Jurkat, Clone E6-1 (cell line): ENCODE measurements at regions not wholly inside any gene's neighbourhood (a gene's known extent, or its start where the extent isn't known, plus 50 kb on each side); places are given as distances from the start of the nearest gene placed in this dataset.
"Not testable (repeated sequence)": the region's sequence is repeated elsewhere in the genome, so short reads cannot be mapped to it uniquely, and the experiment has no call there.

Experiments
- DNase-seq: peaks from one replicate; pipeline ENCODE4 v3.0.0-alpha.2; 2011; ENCODE audit warnings: low read depth, low spot score
- H3K4me3 ChIP-seq: 2 replicates; pipeline ENCODE4 v1.5.1; 2011; ENCODE audit warnings: mild to moderate bottlenecking, low read length, control low read depth, moderate library complexity

GRCh38 chr1:30589083-30589482 lies 134.3 kb downstream of the MATN1 start:
- no peak overlapping the region for H3K4me3 ChIP-seq
- DNase-seq, result no peak

- H3K4me3 ChIP-seq, result no peak overlapping the region
- DNase-seq, result no peak
Measured at GRCh38 chr1:30588311-30589073, 134.9 kb downstream of the MATN1 start.

DNA sequence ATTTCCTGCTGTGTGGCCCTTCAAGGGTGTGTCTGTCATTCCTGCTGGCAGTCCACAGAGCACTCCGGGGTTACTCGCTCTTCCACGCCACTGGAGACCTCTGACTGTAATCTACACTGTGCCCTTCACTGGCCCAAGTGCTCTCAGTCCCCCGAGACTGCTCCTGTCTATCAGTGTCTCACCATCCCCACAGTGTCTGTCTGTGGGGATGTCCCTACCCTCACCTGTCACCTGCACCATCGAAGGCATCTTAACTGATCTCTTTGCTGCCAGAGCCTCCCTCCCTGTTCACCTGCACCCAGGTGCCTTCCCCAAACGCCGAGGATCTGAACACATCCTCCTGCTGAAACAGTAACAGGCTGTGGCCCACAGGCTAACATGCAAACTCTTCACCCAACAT lies 136.7 kb downstream of the MATN1 start:
- no peak for DNase-seq
- no peak overlapping the region for H3K4me3 ChIP-seq

DNA sequence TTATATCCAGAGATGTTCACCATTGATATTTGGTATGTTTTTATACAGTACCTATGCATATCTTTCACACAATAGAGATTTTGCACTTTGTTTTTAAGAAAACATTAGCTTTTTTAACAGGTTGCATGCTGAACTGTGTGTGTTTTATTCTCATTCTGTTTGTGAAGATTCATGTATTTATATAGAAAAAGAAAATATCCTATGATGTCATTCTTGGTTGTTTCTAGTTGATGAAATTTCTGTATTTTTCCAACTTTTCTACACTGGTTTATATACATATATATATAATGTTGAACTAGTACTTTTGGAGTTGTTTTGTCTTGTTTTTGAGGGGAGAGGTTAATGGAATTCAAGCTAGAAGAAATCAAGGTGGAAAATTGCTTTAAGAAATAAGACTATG lies 143.8 kb downstream of the MATN1 start:
- no peak for DNase-seq
- no peak overlapping the region for H3K4me3 ChIP-seq

GRCh38 chr1:30575066-30575465 lies 148.3 kb downstream of the MATN1 start:
- no peak overlapping the region for H3K4me3 ChIP-seq
- DNase-seq, result no peak

DNA sequence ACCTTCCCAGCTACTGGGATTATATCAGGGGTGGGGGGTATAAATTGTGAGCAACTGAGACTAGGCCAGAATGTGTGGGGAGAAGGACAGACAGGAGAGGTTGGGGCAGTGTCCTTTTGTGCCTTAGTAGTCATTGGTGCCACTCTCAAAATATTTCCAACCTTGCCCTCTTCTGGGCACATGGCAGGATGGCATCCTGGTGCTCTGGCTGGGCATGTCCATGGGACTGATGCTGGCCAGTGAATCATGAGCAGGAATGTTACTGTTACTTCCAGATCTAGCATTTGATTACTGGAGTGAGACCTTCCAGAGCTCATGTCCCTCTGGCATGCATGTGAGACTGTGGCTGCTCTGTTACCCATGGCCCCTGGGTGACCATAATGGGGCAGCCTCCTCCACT lies 151.2 kb downstream of the MATN1 start:
- no peak for DNase-seq
- no peak overlapping the region for H3K4me3 ChIP-seq

DNA sequence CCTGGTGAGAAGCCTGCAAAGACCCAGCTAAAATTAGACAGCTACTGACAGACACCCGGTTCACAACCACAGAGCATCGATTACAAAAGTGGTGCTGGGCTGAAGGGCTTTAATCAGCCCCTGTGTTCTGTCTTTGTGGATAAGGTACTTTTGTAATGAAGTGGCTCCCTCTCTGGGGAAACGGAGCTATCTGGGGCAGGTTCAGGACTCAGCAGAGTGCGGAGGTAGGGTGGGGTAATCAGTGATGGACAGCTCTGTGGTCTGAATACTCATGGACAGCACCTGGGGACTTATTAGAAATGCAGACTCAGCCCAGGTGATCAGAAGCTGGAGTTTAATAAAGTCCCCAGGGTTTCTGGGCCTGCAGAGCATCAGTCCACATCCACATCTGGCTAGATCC lies 152.0 kb downstream of the MATN1 start:
- no peak for DNase-seq
- H3K4me3 ChIP-seq, result no peak overlapping the region

DNA sequence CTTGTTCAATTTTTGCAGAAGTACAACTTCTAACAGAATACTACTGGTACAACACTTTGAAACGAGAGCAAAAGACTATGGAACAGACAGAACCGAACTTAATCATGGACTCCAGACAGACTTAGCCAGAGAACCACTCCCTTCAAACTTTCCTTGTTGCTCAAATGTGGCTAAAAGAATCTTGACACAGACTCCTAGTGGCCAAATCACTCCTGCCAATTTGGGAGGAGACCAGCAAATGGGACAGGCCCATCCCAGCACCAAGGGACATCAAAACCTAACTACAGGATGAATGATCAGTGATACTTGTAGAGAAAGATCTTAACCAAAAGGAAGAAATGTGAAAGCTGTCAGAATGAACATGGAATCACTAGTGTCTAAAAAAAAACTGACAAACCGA lies 154.0 kb downstream of the MATN1 start:
- H3K4me3 ChIP-seq, result no peak overlapping the region
- DNase-seq, result no peak

- no peak for DNase-seq
- H3K4me3 ChIP-seq, result no peak overlapping the region
Measured at GRCh38 chr1:30562559-30562958, 160.8 kb downstream of the MATN1 start.

DNA sequence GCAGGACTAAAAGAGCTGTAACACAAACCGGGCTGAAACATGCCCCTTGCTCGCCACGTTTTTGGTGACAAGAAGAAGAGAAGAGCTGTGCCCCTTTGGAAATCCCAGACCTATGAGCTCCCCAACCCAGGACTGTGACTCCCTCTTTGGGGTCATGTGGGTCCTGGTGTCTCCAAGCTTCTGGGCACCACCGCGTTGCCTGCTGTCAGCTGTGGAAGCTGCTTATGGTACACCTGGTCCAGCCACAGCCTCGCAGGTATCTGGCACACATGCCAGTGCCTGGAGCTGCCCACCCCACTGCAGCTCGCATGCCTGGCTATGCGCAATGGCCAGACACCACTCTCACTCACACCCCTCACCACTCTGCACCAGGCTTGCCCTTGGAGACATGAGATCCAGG lies 171.8 kb downstream of the MATN1 start:
- H3K4me3 ChIP-seq, result no peak overlapping the region
- no peak for DNase-seq

- H3K4me3 ChIP-seq, result no peak overlapping the region
Measured at GRCh38 chr1:30550365-30551220, 172.8 kb downstream of the MATN1 start.

DNA sequence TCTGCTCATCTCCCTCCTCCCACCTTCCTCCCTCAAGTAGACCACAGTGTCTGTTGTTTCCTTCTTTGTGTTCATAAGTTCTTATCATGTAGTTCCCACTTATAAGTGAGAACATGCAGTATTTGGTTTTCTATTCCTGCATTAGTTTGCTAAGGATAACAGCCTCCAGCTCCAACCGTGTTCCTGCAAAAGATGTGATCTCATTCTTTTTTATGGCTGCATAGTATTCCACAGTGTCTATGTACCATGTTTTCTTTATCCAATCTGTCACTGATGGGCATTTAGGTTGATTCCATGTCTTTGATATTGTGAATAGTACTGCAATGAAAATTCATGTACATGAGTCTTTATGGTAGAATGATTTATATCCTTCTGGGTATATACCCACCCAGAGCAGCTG lies 173.5 kb downstream of the MATN1 start:
- H3K4me3 ChIP-seq, DNase-seq: not testable (repeated sequence)

More at GRCh38 chr1:30550365-30551220, 172.8 kb downstream of the MATN1 start:
- no peak for DNase-seq

- H3K4me3 ChIP-seq, result no peak overlapping the region
- no peak for DNase-seq
Measured at GRCh38 chr1:30548294-30548693, 175.1 kb downstream of the MATN1 start.

DNA sequence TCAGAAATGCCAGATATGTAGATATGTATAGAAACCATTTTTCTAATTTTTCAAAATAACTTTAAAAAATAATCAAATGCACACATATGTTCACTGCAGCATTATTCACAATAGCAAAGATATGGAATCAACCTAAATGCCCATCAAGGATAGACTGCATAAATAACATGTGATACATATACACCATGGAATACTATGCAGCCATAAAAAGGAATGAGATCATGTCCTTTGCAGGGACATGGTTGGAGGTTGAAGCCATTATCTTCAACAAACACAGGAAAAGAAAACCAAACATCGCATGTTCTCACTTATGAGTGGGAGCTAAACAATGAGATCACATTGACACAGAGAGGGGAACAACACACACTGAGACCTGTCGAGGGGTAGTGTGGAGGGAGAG lies 176.1 kb downstream of the MATN1 start:
- DNase-seq, result not testable (repeated sequence)

GRCh38 chr1:30545365-30545764 lies 178.0 kb downstream of the MATN1 start:
- DNase-seq, result no peak
- no peak overlapping the region for H3K4me3 ChIP-seq

More for the DNA sequence above, 176.1 kb downstream of the MATN1 start:
- H3K4me3 ChIP-seq, result not testable (repeated sequence)

DNA sequence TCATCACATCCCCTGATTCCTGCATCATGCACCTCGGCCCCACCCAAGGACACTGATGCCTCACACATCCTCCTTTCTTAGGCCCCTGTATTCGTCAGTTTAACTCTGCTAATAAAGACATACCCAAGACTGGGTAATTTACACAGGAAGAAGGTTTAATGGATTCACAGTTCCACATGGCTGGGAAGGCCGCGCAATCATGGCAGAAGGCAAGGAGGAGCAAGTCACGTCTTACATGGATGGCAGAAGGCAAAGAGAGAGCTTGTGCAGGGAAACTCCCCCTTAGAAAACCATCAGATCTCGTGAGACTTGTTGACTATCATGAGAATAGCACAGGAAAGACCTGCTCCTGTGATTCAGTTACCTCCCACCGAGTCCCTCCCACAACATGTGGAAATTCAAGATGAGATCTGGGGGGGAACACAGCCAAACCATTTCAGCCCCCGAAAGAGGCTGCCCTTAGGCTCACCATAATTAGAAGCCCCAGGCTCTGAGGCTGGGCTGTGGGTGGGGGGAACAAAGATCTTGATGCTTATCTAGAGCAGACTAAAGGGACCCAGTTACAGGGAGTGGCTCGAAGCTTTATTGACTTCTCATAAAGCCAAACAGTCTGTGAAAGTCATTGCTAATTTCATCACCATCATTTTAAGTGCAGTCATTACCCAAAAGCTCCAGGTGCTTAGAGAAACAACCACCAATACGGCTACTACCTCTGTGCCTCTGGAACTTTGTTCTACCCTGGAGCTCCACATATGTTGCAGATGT lies 181.5 kb downstream of the MATN1 start:
- DNase-seq, result no peak
- H3K4me3 ChIP-seq, result no peak overlapping the region

DNA sequence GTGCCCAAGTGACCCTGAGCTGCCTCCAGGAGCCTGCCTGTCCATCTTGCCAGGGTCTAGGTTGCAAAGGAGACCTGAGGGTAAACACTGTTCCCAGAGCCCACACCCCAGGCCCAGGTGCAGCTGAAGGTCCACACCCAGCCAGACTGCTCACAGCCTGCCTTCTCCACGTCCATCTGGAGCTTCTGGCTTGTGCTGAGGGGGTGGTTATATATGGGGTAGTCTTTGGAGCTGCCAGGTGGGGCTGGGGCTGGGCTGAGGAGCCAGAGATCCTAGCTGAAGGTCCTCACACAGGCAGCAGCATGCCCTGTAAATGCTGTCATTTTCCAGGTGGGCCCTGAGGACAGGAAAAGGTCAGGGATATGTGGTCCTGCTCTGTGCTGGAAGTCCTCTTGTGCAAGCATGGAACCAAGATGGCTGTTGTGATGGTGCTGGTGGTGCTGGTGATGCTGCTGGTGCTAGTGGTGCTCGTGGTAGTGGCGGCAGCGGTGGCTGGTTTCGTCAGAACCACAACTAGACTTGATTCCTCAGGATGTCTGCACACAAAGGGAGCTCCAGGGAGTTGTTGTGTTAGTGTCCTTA lies 182.7 kb downstream of the MATN1 start:
- no peak for DNase-seq
- no peak overlapping the region for H3K4me3 ChIP-seq

GRCh38 chr1:30539884-30540283 lies 183.5 kb downstream of the MATN1 start:
- DNase-seq, result no peak
- no peak overlapping the region for H3K4me3 ChIP-seq
